Neural cell (in vitro differentiated cells): ENCODE measurements at regions not wholly inside any gene's neighbourhood (a gene's known extent, or its start where the extent isn't known, plus 50 kb on each side); places are given as distances from the start of the nearest gene placed in this dataset.

Experiments used
- H2AFZ ChIP-seq: fragments of 200-600, 300-800 bp; sonication (generic), shearing (Covaris generic); 2 replicates; pipeline ENCODE4 v1.6.0; 2014; ENCODE audit warnings: low read depth, mild to moderate bottlenecking, antibody characterized with exemption, low read length, moderate library complexity
- H3F3A ChIP-seq: fragments of 200-600 bp; shearing (Covaris generic); 2 replicates; pipeline ENCODE4 v1.6.1; 2016; ENCODE audit warnings: mild to moderate bottlenecking, moderate library complexity, mixed read lengths, antibody characterized with exemption, low read length; ENCODE audit not compliant: insufficient read depth, poor library complexity, severe bottlenecking
- H3K27ac ChIP-seq: fragments of 200-600, 300-800 bp; sonication (generic), shearing (Covaris generic); 2 replicates; pipeline ENCODE4 v1.5.1; 2014; ENCODE audit warnings: mild to moderate bottlenecking, low read length, moderate library complexity
- H3K27me3 ChIP-seq: fragments of 300-800, 200-600 bp; sonication (generic), shearing (Covaris generic); 2 replicates; pipeline ENCODE4 v1.6.0; 2014; ENCODE audit warnings: mild to moderate bottlenecking, low read depth, low read length, moderate library complexity; ENCODE audit not compliant: insufficient read depth
- H3K36me3 ChIP-seq: fragments of 300-800, 200-600 bp; sonication (generic), shearing (Covaris generic); 2 replicates; pipeline ENCODE4 v1.5.1; 2014; ENCODE audit warnings: mild to moderate bottlenecking, antibody characterized with exemption, low read length, moderate library complexity; ENCODE audit not compliant: insufficient read depth
- H3K4me2 ChIP-seq: fragments of 300-800, 200-600 bp; sonication (generic), shearing (Covaris generic); 2 replicates; pipeline ENCODE4 v1.6.0; 2014; ENCODE audit warnings: mild to moderate bottlenecking, low read length
- H3K4me3 ChIP-seq: fragments of 300-800, 200-600 bp; sonication (generic), shearing (Covaris generic); 2 replicates; pipeline ENCODE4 v1.5.1; 2014; ENCODE audit warnings: mild to moderate bottlenecking, low read length, moderate library complexity
- H3K79me2 ChIP-seq: fragments of 200-600 bp; shearing (Covaris generic); replicated peaks from 2 replicates; pipeline ENCODE4 v1.6.0; 2014; ENCODE audit warnings: mild to moderate bottlenecking, low read length, moderate library complexity; ENCODE audit not compliant: insufficient read depth
- H3K9ac ChIP-seq: fragments of 300-800, 200-600 bp; sonication (generic), shearing (Covaris generic); 2 replicates; pipeline ENCODE4 v1.6.1; 2016; ENCODE audit warnings: mild to moderate bottlenecking, low read length, mixed read lengths
- H3K9me2 ChIP-seq: fragments of 200-600 bp; shearing (Covaris generic); 2 replicates; pipeline ENCODE4 v1.6.1; 2016; ENCODE audit warnings: mild to moderate bottlenecking, low read length, mixed read lengths; ENCODE audit not compliant: insufficient read depth
- H3K9me3 ChIP-seq: fragments of 200-600, 300-800 bp; sonication (generic), shearing (Covaris generic); 2 replicates; pipeline ENCODE4 v1.6.1; 2016; ENCODE audit warnings: mild to moderate bottlenecking, mixed run types, low read length, moderate library complexity, mixed read lengths
- H4K20me1 ChIP-seq: fragments of 200-600 bp; shearing (Covaris generic); 2 replicates; pipeline ENCODE4 v1.6.1; 2016; ENCODE audit warnings: mild to moderate bottlenecking, mixed run types; ENCODE audit not compliant: insufficient read depth
- EP300 ChIP-seq: fragments of 450-650 bp; conservative IDR thresholded peaks from 2 replicates; pipeline ENCODE4 v1.6.1; 2014; ENCODE audit warnings: antibody characterized with exemption, mild to moderate bottlenecking, moderate library complexity; ENCODE audit not compliant: poor library complexity, severe bottlenecking
- EZH2 ChIP-seq: fragments of 200-600, 300-800 bp; shearing (Covaris generic), sonication (generic); IDR thresholded peaks from 2 replicates; pipeline ENCODE4 v1.6.1; 2014; ENCODE audit warnings: antibody characterized with exemption, low read length, borderline replicate concordance, mild to moderate bottlenecking; ENCODE audit not compliant: insufficient read depth, poor library complexity, severe bottlenecking
- MXI1 ChIP-seq: fragments of 450-650 bp; conservative IDR thresholded peaks from 2 replicates; pipeline ENCODE4 v1.6.1; 2014; ENCODE audit warnings: antibody characterized with exemption, mild to moderate bottlenecking; ENCODE audit not compliant: poor library complexity, severe bottlenecking
- POLR2AphosphoS5 ChIP-seq: IDR thresholded peaks from 2 replicates; pipeline ENCODE4 v1.6.1; 2012
- RAD21 ChIP-seq: fragments of 450-650 bp; conservative IDR thresholded peaks from 2 replicates; pipeline ENCODE4 v1.6.1; 2014; ENCODE audit warnings: antibody characterized with exemption, mild to moderate bottlenecking, moderate library complexity
- SMC3 ChIP-seq: fragments of 450-650 bp; conservative IDR thresholded peaks from 2 replicates; pipeline ENCODE4 v1.6.1; 2014; ENCODE audit warnings: antibody characterized with exemption, mild to moderate bottlenecking, moderate library complexity; ENCODE audit not compliant: poor library complexity
- TAF1 ChIP-seq: IDR thresholded peaks from 2 replicates; pipeline ENCODE4 v1.6.1; 2012; ENCODE audit warnings: low read depth
- TF ChIP-seq, protein P1 (sequence below): fragments of 450-650 bp; IDR thresholded peaks from 2 replicates; pipeline ENCODE4 v1.5.1; 2014; ENCODE audit warnings: antibody characterized with exemption, mild to moderate bottlenecking, moderate library complexity; ENCODE audit not compliant: poor library complexity, severe bottlenecking
- TF ChIP-seq, protein P2 (sequence below): IDR thresholded peaks from 2 replicates; pipeline ENCODE4 v1.6.1; 2012; ENCODE audit warnings: borderline replicate concordance

DNA sequence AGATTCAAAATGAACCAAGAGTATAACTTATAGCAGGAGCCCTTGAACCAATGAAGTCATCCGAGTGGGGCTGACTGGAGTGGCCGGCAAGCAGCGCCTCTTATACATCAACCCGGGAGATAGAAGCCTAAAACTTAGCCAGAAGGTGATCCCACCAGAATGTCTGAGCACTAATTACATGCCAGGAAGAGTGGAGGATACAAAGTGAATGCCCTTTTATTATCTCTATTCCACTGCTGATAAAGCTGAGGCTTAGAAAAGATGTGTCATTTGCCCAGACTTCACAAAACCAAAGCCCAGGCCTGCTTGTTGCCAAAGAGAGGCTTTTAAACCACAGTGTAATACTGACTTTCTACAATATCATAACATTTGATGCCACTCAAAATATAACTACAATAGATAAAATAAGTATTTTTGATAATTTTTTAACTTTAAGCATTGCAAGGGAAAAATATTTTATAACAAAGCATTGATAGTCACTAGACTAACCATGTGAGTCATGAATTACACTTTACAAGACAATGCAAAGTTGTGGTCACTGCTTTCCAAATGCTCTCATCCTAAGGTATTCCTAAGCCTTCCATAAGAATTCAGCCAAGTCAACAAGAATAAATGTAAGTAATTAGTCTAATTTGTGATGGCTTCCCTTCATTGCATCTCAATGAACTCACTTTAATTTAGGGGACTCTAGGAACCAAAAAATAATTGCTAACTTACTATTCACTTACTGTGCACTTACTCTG lies 58.6 kb upstream of the ARID5B start:
- Histone ChIP-seq H3K9ac (no peak overlapping the region), H2AFZ (no peak overlapping the region), H3K27me3 (no peaks in the 10 kb centered on the region), H3K4me3 (no peak overlapping the region), H3F3A (no peaks in the 10 kb centered on the region), H3K9me2 (no peaks in the 10 kb centered on the region), H3K27ac (no peak overlapping the region), H3K79me2 (no peaks in the 10 kb centered on the region), H3K36me3 (no peaks in the 10 kb centered on the region), H3K9me3 (no peaks in the 10 kb centered on the region), H4K20me1 (no peaks in the 10 kb centered on the region), H3K4me2 (no peak overlapping the region)
- TF ChIP-seq EZH2 (no peak), SMC3 (no peak), POLR2AphosphoS5 (no peak), MXI1 (no peak), EP300 (no peak), RAD21 (no peak), TAF1 (no peak)
- TF ChIP-seq, protein P1, sequence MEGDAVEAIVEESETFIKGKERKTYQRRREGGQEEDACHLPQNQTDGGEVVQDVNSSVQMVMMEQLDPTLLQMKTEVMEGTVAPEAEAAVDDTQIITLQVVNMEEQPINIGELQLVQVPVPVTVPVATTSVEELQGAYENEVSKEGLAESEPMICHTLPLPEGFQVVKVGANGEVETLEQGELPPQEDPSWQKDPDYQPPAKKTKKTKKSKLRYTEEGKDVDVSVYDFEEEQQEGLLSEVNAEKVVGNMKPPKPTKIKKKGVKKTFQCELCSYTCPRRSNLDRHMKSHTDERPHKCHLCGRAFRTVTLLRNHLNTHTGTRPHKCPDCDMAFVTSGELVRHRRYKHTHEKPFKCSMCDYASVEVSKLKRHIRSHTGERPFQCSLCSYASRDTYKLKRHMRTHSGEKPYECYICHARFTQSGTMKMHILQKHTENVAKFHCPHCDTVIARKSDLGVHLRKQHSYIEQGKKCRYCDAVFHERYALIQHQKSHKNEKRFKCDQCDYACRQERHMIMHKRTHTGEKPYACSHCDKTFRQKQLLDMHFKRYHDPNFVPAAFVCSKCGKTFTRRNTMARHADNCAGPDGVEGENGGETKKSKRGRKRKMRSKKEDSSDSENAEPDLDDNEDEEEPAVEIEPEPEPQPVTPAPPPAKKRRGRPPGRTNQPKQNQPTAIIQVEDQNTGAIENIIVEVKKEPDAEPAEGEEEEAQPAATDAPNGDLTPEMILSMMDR, result no peak
- TF ChIP-seq, protein P2, sequence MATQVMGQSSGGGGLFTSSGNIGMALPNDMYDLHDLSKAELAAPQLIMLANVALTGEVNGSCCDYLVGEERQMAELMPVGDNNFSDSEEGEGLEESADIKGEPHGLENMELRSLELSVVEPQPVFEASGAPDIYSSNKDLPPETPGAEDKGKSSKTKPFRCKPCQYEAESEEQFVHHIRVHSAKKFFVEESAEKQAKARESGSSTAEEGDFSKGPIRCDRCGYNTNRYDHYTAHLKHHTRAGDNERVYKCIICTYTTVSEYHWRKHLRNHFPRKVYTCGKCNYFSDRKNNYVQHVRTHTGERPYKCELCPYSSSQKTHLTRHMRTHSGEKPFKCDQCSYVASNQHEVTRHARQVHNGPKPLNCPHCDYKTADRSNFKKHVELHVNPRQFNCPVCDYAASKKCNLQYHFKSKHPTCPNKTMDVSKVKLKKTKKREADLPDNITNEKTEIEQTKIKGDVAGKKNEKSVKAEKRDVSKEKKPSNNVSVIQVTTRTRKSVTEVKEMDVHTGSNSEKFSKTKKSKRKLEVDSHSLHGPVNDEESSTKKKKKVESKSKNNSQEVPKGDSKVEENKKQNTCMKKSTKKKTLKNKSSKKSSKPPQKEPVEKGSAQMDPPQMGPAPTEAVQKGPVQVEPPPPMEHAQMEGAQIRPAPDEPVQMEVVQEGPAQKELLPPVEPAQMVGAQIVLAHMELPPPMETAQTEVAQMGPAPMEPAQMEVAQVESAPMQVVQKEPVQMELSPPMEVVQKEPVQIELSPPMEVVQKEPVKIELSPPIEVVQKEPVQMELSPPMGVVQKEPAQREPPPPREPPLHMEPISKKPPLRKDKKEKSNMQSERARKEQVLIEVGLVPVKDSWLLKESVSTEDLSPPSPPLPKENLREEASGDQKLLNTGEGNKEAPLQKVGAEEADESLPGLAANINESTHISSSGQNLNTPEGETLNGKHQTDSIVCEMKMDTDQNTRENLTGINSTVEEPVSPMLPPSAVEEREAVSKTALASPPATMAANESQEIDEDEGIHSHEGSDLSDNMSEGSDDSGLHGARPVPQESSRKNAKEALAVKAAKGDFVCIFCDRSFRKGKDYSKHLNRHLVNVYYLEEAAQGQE, result no peak

DNA sequence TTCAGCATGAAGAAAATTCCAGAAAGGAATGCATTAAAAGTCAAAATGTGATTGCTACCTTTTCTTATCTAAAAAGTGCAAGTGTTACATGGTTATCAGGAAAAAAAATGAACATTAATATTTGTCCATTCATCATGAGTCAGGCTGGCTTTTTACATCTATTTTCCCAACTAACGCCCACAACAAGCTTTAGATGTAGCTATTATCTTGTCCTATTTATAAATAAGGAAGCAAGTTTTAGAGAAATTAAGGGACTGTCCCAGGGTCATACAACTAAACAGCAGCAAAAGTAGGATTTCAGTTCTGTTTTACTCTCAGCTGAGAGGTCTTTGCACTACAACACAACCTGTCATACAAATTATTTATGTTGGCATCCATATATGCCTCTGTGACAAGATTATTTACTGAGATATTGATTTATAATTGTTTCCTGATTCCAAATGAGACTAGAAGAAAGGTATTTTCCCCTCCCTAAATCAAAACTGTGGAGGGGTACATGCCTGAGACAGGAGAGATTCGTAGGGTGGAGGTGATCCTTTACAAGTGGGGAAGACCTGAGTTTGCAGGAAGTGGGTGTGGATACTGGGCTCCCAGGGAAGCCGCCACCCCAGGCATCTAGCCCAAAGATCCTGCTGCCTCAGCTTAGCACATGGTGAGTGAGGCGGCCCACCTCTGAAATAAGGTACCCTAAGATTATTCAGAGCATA lies 57.2 kb upstream of the ARID5B start:
- Histone ChIP-seq H3K9me3 (no peaks in the 10 kb centered on the region), H3K79me2 (no peaks in the 10 kb centered on the region), H3K4me3 (no peak overlapping the region), H2AFZ (no peak overlapping the region), H3K9me2 (no peaks in the 10 kb centered on the region), H3K4me2 (no peak overlapping the region), H3F3A (no peaks in the 10 kb centered on the region), H4K20me1 (no peaks in the 10 kb centered on the region), H3K27me3 (no peaks in the 10 kb centered on the region), H3K27ac (no peak overlapping the region), H3K9ac (no peak overlapping the region), H3K36me3 (no peaks in the 10 kb centered on the region)
- TF ChIP-seq, protein P2, result no peak
- TF ChIP-seq SMC3 (no peak), MXI1 (no peak), POLR2AphosphoS5 (no peak), EP300 (no peak)
